ENCODE measurements at regions not wholly inside any gene's neighbourhood (a gene's known extent, or its start where the extent isn't known, plus 50 kb on each side); places are given as distances from the start of the nearest gene placed in this dataset.

GRCh38 chr20:7189231-7189630 lies 421.7 kb downstream of the BMP2 start:
- TF ChIP-seq POLR2A (IDR thresholded peaks at IDR 0.05) (no peak), CTCF (IDR thresholded peaks at IDR 0.05) (no peak)

All from Peyer's patch (tissue), 4 donors.